ENCODE measurements at regions not wholly inside any gene's neighbourhood (a gene's known extent, or its start where the extent isn't known, plus 50 kb on each side); places are given as distances from the start of the nearest gene placed in this dataset.

GRCh38 chr10:118518095-118518494, 77.4 kb downstream of the PRLHR start:
- TF ChIP-seq, protein P1, sequence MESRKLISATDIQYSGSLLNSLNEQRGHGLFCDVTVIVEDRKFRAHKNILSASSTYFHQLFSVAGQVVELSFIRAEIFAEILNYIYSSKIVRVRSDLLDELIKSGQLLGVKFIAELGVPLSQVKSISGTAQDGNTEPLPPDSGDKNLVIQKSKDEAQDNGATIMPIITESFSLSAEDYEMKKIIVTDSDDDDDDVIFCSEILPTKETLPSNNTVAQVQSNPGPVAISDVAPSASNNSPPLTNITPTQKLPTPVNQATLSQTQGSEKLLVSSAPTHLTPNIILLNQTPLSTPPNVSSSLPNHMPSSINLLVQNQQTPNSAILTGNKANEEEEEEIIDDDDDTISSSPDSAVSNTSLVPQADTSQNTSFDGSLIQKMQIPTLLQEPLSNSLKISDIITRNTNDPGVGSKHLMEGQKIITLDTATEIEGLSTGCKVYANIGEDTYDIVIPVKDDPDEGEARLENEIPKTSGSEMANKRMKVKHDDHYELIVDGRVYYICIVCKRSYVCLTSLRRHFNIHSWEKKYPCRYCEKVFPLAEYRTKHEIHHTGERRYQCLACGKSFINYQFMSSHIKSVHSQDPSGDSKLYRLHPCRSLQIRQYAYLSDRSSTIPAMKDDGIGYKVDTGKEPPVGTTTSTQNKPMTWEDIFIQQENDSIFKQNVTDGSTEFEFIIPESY (CRISPR knock-in tag; IDR thresholded peaks at IDR 0.05): no peak
- no peak for TF ChIP-seq ZNF879 (CRISPR knock-in tag; IDR thresholded peaks at IDR 0.05)
- TF ChIP-seq, protein P2, sequence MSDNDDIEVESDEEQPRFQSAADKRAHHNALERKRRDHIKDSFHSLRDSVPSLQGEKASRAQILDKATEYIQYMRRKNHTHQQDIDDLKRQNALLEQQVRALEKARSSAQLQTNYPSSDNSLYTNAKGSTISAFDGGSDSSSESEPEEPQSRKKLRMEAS (IDR thresholded peaks at IDR 0.05): no peak
- no peak for TF ChIP-seq CTCF (CRISPR knock-in tag; IDR thresholded peaks at IDR 0.05)
- no peak for TF ChIP-seq ZBTB40 (IDR thresholded peaks at IDR 0.05)
- TF ChIP-seq ZBTB40 (CRISPR knock-in tag; IDR thresholded peaks at IDR 0.05): no peak
- no peak for TF ChIP-seq ZNF121 (CRISPR knock-in tag; IDR thresholded peaks at IDR 0.05)
- no peak for TF ChIP-seq HNF4G (IDR thresholded peaks at IDR 0.05; ENCODE audit: borderline replicate concordance, low read depth, low read length)
- no peak for TF ChIP-seq HNF4G (CRISPR knock-in tag; IDR thresholded peaks at IDR 0.05; ENCODE audit: borderline replicate concordance, low read depth)
- TF ChIP-seq STAT5B (CRISPR knock-in tag; IDR thresholded peaks at IDR 0.05): no peak
- TF ChIP-seq, protein P3, sequence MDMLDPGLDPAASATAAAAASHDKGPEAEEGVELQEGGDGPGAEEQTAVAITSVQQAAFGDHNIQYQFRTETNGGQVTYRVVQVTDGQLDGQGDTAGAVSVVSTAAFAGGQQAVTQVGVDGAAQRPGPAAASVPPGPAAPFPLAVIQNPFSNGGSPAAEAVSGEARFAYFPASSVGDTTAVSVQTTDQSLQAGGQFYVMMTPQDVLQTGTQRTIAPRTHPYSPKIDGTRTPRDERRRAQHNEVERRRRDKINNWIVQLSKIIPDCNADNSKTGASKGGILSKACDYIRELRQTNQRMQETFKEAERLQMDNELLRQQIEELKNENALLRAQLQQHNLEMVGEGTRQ (IDR thresholded peaks at IDR 0.05; ENCODE audit: low read depth, low read length): no peak
- TF ChIP-seq, protein P3 (CRISPR knock-in tag; IDR thresholded peaks at IDR 0.05; ENCODE audit: borderline replicate concordance): no peak
- no peak for TF ChIP-seq CCAR2 (optimal IDR thresholded peaks at IDR 0.05; ENCODE audit: low read depth, low read length)
- TF ChIP-seq JUND (CRISPR knock-in tag; IDR thresholded peaks at IDR 0.05): no peak
- no peak for TF ChIP-seq HMGA1 (CRISPR knock-in tag; conservative IDR thresholded peaks at IDR 0.05)
